Sigmoid colon (tissue), 4 donors: ENCODE measurements at regions not wholly inside any gene's neighbourhood (a gene's known extent, or its start where the extent isn't known, plus 50 kb on each side); places are given as distances from the start of the nearest gene placed in this dataset.

Experiments used
- EP300 ChIP-seq, 4 donors: sonication (generic); formaldehyde crosslinking; IDR thresholded peaks; one replicate each; pipeline ENCODE4 v1.6.1; 2017; ENCODE audit warnings: antibody characterized with exemption in 4 of 4
- POLR2AphosphoS5 ChIP-seq, 4 donors: sonication (generic); formaldehyde crosslinking; IDR thresholded peaks; one replicate each; pipeline ENCODE4 v1.6.1; 2017; ENCODE audit warnings: antibody characterized with exemption in 4 of 4
- TF ChIP-seq, protein P1 (sequence below), 4 experiments: fragments of 450-650 bp in 3 of 4; fragments of 200-600 bp in 1 of 4; IDR thresholded peaks; one replicate each; pipeline ENCODE4 v1.5.1; 2016 to 2019; ENCODE audit warnings: antibody characterized with exemption in 4 of 4, mild to moderate bottlenecking in 3 of 4, moderate library complexity in 2 of 4

DNA sequence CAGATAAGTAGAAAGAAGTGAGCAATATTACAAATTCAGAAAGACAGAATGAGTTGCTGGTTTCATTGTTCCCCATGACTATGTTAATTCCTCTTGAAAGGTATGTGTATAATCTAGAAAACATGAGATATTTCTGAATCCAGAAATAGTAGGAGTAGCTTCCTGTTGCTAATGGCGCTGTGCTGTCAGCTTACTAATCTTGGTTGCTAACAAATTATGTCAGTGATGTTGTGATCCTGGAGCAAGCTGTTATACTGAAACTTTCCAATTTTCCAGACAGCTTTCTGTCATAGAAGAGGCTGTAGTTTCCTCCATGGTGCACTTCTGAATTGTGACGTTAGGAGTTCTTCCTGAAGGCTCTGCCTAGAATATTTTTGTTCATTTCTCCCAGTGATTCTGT lies 372.3 kb downstream of the USP25 start:
- TF ChIP-seq, protein P1, sequence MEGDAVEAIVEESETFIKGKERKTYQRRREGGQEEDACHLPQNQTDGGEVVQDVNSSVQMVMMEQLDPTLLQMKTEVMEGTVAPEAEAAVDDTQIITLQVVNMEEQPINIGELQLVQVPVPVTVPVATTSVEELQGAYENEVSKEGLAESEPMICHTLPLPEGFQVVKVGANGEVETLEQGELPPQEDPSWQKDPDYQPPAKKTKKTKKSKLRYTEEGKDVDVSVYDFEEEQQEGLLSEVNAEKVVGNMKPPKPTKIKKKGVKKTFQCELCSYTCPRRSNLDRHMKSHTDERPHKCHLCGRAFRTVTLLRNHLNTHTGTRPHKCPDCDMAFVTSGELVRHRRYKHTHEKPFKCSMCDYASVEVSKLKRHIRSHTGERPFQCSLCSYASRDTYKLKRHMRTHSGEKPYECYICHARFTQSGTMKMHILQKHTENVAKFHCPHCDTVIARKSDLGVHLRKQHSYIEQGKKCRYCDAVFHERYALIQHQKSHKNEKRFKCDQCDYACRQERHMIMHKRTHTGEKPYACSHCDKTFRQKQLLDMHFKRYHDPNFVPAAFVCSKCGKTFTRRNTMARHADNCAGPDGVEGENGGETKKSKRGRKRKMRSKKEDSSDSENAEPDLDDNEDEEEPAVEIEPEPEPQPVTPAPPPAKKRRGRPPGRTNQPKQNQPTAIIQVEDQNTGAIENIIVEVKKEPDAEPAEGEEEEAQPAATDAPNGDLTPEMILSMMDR (IDR thresholded peaks at IDR 0.05): no peak
- TF ChIP-seq EP300 (IDR thresholded peaks at IDR 0.05) (no peak), POLR2AphosphoS5 (IDR thresholded peaks at IDR 0.05) (no peak)
